HL-60 (cell line): ENCODE measurements at regions not wholly inside any gene's neighbourhood (a gene's known extent, or its start where the extent isn't known, plus 50 kb on each side); places are given as distances from the start of the nearest gene placed in this dataset.

Experiments
- CTCF ChIP-seq: IDR thresholded peaks from one replicate; pipeline ENCODE4 v1.5.1; 2011; ENCODE audit warnings: low read length, control low read depth, inconsistent platforms; ENCODE audit not compliant: insufficient read depth
- POLR2AphosphoS5 ChIP-seq: IDR thresholded peaks from 2 replicates; pipeline ENCODE4 v1.6.1; 2012; ENCODE audit warnings: low read depth
- REST ChIP-seq: IDR thresholded peaks from 2 replicates; pipeline ENCODE4 v1.6.1; 2012; ENCODE audit warnings: low read depth; ENCODE audit not compliant: insufficient replicate concordance

- no peak for TF ChIP-seq CTCF
- no peak for TF ChIP-seq REST
- TF ChIP-seq POLR2AphosphoS5 = no peak
These were observed 193.9 kb upstream of the SALL3 start for GRCh38 chr18:78785706-78786105.
